D721Med (cell line): ENCODE measurements at regions not wholly inside any gene's neighbourhood (a gene's known extent, or its start where the extent isn't known, plus 50 kb on each side); places are given as distances from the start of the nearest gene placed in this dataset.

Experiments
- DNase-seq: peaks from one replicate; pipeline ENCODE4 v3.0.0; 2011; ENCODE audit warnings: low spot score; ENCODE audit not compliant: insufficient read length
- FAIRE-seq: peaks from 2 replicates; lab custom pipeline; 2011; peaks lifted over from hg19 to GRCh38; lab: Jason Lieb, UNC
- TF ChIP-seq, protein P1 (sequence below): IDR thresholded peaks from 2 replicates; pipeline ENCODE4 v1.5.1; 2012; ENCODE audit warnings: mild to moderate bottlenecking, control low read depth; ENCODE audit not compliant: insufficient read depth; ENCODE audit errors: missing control alignments

DNA sequence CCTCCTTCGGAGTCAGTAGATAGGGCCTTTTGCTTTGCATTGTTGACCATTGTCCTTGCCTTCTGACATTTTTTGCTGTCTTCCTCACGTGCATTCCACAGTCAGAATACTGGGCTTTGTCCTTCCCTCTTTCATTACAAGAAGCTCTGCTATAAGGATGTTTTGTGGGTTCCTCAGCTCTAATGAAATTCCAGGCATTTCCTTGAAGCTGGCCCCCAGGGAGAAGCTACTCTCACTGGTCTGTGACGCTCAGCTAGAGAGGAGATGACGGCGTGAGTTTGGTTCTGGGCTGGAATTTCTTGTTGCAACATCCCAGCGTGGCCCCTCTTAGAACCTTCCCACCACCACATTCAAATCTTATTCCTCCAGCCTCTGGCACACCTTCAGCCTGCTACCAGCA, 210.2 kb downstream of the TJP1 start:
- TF ChIP-seq, protein P1, sequence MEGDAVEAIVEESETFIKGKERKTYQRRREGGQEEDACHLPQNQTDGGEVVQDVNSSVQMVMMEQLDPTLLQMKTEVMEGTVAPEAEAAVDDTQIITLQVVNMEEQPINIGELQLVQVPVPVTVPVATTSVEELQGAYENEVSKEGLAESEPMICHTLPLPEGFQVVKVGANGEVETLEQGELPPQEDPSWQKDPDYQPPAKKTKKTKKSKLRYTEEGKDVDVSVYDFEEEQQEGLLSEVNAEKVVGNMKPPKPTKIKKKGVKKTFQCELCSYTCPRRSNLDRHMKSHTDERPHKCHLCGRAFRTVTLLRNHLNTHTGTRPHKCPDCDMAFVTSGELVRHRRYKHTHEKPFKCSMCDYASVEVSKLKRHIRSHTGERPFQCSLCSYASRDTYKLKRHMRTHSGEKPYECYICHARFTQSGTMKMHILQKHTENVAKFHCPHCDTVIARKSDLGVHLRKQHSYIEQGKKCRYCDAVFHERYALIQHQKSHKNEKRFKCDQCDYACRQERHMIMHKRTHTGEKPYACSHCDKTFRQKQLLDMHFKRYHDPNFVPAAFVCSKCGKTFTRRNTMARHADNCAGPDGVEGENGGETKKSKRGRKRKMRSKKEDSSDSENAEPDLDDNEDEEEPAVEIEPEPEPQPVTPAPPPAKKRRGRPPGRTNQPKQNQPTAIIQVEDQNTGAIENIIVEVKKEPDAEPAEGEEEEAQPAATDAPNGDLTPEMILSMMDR = no peak
- DNase-seq = no peak
- no peak for FAIRE-seq

DNA sequence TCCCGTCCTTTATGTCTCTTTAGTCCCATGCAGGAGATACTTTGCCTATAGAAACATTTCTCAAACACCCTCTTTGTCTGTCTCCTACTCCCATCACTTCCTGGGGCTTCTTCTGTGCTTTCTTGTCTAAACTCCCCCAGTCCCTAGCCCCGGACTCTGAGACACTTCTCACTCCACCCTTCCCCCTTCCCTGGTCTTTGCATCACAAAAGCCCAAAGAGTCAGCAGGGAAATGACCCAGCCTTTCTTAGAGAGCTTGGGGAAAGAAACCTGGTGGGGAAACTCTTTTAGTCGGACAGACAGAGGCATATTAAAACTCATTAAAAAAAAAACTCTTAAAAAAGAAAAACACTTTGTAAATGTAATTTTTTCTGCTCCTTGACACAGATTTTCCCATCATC, 211.2 kb downstream of the TJP1 start:
- DNase-seq (no peak), FAIRE-seq (no peak)
- TF ChIP-seq, protein P1 = no peak

DNA sequence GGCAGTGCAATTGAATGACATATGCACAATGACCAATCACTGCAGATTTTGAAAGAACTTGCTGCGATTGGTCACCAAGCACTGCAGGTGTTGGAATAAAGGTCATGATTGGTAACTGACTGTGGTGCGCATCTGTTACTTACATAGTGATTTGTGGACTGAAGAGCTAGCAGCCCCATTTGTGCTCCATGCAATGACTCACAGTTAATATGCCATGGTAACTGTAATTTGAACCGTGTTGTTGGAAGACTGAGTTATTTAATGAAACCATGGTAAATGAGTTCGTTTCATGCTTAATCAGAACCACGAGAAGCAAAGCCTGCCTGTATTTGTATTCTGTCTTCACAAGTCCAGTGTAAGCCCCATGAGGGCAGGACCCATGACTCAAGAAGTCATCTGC, 220.5 kb downstream of the TJP1 start:
- no peak for FAIRE-seq
- DNase-seq = no peak
- TF ChIP-seq, protein P1 = no peak

DNA sequence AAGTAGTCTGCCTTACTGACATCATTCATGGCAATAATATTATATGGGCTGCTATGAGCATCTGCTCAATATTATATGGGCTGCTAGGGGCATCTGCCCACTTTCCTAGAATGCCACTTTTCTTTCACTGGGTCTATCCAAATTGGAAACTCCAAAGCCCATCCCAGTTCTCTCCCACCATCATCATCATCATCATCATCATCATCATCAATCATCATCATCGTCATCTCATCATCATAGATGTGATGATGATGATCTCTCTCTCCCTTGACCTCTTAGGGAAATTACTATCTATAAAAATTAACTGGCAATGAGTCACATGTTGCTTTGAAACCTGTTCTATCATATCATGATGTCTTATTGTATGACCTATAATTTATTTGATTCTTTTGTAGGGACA, 222.0 kb downstream of the TJP1 start:
- TF ChIP-seq, protein P1 = no peak
- no peak for FAIRE-seq
- no peak for DNase-seq

DNA sequence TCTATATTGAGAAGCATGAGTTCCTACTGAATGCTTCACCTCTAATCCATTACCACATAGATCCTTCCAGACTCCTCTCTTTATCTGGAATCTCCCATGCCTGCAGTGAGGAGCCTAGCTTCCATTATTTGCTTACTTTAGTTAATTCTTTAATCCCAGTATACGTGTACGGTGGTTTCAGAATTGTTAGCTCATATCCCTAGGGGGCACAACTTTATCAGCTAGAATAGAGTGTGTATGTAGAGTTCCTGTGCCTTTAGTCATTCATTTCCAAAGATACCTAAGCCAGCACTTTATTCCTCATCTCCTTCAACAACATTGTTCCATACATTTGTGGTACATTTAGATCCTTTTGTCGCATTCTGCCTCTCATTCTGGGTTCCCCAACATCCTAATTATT, 226.0 kb downstream of the TJP1 start:
- FAIRE-seq (no peak), DNase-seq (peak; percentile 37)
- TF ChIP-seq, protein P1 = no peak

DNA sequence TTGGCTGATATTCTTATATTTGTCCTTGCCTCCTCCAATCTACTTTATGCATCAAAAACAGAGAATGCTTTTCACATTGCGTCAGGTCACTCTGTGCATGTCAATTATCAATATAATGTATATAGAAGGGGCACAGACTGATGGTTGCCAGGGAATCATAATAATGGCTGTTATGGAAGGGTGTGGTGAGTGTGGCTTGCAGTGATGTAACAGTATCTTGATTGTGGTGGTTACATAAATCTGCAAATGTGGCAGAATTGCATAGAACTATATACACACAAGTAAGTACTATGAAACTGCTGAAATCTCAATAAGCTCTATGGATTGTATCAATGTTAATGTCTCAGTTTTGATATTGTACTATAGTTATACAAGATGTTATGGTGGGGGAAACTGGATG, 228.6 kb downstream of the TJP1 start:
- TF ChIP-seq, protein P1 = no peak
- no peak for FAIRE-seq
- no peak for DNase-seq

DNA sequence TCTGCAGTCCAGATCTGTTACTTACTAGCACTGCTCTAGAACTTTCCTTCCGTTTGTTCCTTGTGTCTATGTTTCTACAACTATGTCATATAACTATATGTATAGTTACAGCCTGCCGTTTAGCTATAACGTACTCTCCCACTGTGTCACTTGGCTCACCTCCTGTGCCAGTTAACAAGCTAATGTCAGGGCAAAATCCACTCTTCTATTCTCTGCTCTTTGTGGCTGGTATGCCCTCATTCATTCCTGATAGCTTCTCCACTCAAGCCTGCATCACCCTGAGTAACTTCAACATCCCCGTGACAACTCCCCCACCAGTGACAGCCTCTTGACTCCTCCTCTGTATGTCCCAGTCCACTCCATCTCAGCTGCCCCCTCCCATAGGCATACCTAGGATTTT, 229.2 kb downstream of the TJP1 start:
- DNase-seq (no peak), FAIRE-seq (no peak)
- TF ChIP-seq, protein P1 = no peak
